HG02588 (cell line): ENCODE measurements at regions not wholly inside any gene's neighbourhood (a gene's known extent, or its start where the extent isn't known, plus 50 kb on each side); places are given as distances from the start of the nearest gene placed in this dataset.

Experiments used
- ATAC-seq: cut with Tn5 transposase; IDR thresholded peaks from one replicate; pipeline ENCODE4 v1.9.1; 2021; ENCODE audit warnings: mild to moderate bottlenecking, moderate library complexity; ENCODE audit not compliant: unreplicated experiment

DNA sequence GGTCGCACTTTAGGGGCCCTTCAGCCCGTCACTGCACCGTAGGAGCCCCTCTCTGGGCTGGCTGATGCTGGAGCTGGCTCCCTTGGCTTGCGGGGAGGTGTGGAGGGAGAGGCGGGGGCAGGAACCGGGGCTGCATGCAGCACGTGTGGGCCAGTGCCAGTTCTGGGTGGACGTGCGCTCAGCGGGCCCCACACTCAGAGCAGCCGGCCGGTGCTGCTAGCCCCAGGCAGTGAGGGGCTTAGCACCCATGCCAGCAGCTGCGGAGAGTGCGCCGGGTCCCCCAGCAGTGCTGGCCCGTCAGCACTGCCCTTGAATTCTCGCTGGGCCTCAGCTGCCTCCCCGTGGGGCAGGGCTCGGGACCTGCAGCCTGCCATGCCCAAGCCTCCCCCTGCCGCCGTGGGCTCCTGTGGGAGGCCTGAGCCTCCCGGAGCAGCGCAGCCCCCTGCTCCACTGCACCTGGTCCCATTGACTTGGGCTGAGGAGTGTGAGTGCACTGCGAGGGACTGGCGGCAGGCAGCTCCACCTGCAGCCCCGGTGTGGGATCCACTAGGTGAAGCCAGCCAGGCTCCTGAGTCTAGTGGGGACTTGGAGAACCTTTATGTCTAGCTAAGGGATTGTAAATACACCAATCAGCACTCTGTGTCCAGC, 108.8 kb upstream of the RASGEF1B start:
- ATAC-seq, result no peak

DNA sequence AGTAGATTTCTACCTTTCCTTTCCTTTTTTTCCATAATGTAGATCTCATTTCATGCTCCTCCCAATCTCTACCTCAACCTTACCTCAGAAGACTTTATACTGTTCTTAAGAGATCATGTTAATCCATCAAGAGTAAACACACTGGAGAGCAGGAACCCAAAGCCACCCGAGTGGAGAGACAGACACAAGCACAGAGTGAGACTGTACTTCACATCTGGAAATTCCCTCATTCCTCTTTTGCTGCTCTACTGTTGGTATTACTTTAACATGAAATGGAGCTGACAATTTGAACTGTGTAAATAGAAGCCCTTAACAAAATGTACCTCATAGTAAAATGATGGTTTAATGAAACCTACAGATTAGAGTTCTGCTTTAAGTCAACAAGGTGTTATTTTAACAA, 105.7 kb upstream of the RASGEF1B start:
- ATAC-seq, result no peak

DNA sequence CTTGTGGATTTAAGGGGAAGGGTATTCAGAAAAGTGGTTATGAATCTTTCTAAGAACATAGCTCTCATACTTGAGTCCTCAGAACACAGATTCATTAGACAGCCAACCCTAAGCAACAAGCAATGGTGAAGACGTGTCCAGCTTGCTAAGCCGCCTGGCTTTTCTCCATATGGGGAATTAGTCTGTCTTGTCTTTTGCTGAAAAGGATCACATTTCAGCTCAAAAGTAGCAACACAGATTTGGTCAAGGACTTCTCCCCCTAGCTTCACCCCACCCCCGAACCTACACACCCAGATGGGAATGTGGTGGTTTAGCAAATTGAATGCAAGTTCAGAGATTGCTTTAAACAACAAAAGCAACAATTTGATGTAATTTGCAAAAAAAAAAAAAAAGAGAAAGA, 103.3 kb upstream of the RASGEF1B start:
- no peak for ATAC-seq

DNA sequence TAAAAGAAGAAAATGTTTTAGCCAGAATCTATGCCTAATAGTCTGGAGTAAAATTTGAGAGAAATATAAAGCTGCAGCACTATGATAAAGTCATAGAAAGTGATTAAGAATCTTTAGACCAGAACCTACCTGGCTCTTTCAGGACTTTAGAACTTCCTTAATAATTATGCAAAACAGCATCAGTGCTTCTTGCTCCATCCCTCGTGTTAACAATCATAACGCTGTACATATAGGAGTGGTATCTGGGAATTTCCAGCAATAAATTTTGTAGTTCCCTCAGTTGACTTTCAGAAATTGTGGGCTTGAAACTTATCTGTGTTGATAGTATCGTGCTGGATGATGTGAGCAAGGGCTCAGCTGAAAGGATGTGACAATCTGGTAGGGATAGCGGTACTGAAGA, 102.1 kb upstream of the RASGEF1B start:
- no peak for ATAC-seq

DNA sequence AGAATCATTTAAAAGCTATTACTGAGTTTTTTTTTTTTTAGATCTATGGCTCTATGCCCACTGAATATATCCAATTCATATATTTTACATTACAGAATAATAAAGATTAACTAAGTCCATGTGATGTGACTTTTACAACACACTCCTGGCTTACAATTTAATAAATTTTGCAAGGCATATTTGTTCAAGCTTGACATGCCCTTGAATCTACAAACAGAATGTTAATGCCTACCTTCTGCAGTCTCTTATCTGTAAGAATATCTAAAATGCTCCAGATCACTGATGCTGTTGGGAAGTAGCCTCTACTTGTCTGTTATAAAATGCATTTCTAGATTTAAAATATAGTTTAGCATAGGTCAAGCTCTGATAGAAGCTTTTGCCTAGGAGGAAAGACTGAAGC, 100.7 kb upstream of the RASGEF1B start:
- no peak for ATAC-seq

DNA sequence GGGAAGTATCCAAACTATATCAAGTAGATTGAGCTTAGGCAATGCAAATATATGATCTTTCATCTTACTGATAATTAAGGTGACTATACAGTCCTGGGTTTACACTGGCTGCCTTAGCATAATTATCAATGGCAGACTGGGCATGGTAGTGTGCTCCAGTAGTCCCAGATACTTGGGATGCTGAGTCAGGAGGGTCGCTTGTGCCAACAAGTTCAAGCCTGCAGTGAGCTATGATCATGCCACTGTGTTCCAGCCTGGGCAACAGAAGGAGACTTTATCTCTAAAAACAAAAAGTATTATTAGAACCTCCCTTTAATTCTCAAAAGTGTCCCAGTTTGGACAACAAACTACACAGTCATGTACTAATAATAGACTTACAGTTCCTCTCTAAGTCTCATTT, 99.4 kb upstream of the RASGEF1B start:
- ATAC-seq, result no peak

DNA sequence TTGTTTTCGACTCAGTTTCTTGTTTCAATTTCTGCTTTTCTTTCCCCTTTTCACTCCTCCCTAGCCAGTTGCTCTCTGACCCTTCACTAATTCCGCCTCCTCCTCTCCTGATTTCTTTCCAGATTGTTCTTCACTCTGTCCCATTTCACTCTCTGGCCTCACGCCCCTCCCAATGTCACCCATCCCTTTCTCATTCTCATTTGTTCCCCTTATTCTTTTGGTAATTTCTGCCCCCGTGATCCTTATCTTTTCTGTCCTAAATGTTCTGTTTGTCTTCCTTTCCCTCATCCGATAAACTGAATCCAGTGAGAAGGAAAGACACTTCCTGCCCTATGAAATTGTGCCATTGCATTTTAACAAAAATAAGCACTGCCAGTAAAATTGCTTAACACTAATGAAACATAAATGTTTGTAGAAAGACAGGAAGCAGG, 94.5 kb upstream of the RASGEF1B start:
- no peak for ATAC-seq

DNA sequence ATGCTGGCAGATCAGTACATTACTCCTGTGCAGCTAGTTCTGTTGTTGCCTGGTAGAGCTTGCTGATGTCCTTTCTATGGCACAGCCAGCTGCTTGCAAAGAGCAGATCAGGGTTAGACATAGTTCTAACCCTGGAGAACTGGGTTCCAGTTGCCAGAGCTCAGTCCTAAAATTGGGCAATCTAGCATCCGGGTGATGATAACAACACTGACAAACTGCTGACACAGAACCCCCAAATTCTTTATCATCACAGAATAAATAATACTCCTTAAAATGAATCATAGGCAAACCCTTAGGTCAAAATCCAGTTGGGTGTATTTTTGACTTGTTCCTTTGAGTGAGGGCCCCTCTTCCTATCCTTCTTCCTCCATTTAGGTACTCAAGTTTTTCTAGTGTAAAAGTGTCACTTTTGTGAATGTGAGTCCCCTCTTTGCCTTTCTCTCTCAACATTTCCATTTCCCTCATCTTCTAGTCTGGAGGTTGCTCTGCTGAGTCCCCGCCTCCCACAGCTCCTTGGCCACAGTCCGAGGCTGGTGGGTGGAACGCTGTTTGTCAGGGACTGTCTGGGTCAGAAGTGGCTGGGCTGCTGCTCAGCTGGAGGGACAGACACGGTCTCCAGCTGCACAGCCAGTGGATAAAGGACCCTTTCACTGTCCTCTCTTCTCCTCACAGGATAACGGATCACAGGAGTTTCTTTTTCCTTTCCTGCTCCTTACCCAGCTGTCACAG, 93.6 kb upstream of the RASGEF1B start:
- no peak for ATAC-seq

DNA sequence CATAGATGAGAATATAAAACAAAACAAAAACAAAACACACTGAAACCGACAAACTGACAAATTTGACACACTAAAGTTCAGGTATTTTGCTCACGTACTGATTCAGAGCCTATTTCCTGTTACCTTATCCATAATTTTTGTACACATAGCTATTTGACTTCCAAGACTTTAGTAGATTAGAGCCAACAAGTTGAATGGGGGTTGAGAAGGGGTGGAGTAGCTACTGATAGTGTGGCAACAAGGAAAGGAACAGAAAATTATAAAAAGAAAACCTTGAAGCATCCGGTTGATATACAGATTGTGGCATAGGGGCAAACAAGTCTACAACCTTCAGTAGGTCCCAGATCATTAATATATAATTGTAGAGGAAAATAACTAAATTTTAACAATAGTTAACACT, 92.3 kb upstream of the RASGEF1B start:
- no peak for ATAC-seq

DNA sequence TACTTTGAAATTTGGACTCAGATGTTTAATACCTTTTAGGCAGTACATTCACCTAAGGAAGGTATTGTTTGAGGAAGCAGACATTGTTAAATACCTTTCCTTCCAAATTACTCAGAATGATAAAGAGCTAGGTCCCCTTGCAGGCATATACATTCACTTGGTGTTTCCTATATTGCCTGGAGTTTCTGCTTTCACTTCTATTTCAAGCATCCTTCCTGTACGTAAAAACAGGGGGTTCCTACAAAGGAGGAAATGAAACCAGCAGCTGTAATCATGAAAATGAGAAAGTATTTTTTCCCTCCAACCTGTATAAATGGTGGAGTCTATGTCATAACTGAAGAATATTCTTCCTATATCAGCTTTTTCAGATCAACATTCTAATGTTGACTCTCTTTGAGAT, 90.4 kb upstream of the RASGEF1B start:
- ATAC-seq, result peak; percentile 98

DNA sequence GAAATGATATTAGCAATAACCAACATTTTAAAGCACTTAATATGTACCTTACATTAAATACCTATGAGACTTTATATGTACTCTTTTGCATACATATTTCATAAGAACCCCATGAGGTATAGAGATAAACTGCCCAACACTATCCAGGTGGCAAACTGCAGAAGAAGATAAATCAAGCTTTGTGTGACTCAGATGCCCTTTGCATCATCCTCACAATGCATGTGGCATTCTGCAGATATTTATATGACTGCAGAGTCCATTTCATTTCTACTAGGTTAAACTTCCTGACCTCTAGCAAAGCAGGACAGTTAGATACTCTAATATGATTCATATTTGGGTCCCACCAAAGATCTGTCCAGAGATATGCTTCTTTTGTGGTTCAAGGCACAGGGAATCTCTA, 85.6 kb upstream of the RASGEF1B start:
- ATAC-seq, result no peak

DNA sequence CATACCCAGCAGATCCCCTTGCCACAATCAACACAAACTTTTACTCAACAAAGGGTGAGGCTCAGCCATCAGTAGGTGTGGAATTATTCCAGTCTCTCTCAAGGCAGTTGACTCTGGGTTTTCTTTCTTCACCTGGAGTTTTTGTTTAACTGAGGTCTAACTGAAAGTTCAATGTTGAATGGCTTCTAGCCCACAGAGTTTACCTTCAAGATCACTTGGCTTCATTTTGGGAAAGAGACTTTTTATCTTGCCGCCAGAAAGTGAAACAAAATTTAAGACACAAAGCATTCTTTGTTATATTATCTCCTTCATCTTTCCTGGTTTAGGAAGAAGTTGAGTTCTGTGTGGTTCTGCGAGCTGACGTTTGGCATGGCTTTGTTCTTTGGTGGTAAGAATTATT, 83.8 kb upstream of the RASGEF1B start:
- no peak for ATAC-seq

DNA sequence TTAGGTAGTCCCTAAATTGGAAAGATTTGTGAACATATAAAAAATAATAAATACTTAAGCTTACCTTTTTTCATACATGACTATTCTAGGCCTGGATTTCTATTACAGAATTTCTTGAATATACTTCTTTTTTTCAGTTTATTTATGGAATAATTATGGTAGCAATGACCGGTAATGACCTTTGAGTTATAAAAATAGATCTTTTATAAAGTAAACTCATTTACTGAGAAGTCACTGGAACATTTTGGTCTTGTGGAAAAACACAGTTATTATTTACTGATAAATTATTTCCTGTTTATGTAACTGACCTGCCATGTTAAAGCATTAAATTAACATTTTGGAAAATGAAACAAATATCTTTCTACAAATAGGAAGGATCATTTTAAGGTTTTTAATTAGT, 80.4 kb upstream of the RASGEF1B start:
- no peak for ATAC-seq

DNA sequence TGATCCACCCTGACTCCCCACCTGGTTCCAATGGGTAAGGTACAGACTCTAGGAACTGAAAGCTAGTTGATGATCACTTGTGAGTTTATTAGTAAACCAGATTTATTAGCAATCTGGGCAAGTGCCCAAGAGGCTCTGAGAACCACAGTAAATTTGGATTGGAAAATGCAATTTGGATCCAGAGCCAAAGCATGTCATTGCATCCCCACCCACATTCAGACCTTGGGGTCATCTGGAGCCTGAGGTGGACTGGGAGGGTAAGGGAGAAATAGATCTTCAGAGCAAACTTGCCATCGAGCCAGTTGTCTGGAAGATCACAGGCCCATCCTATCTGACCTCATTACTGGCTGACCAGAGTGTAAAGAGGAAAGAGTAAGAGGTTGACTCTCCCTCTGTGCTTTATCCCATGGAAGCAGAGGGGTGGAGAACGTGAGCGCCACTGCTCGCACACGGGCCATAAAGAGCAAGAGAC, 78.7 kb upstream of the RASGEF1B start:
- ATAC-seq, result no peak

DNA sequence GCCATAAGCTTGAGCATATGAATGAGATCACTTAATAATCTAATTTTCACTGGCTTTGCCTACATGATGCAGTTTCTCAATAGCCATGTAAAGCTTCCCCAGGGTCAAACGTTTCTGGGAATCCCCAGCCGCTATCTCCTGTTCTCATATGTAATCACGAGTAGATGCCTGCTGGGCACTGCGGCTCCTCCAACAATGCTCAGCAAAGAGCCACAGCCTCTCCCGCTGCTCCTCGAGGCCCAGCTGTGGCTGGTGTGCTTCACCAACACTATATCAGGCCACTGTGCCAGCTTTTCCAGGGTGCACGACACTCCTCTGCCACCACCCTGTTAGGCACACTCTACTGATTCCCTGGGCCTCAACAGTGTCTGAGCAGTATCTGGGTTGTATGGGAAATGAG, 78.3 kb upstream of the RASGEF1B start:
- no peak for ATAC-seq

DNA sequence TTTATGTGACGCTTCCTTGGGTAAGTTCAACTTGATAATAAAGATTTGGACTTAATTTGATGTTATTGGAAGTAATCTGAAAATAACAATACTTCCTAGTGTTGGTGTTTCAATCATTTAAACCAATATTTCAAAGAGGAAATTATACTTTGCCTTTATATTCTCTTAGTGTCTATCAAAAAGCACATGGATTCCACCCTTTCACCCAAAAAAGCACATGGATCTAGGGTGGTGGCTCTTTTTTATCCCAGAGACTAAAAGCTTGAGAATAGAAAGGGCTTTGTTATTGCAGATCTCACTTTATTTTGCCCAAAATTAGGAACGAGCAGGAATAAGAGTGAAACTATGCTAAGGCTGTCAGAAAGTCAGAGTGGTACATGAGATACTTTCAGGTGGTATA, 75.1 kb upstream of the RASGEF1B start:
- no peak for ATAC-seq

DNA sequence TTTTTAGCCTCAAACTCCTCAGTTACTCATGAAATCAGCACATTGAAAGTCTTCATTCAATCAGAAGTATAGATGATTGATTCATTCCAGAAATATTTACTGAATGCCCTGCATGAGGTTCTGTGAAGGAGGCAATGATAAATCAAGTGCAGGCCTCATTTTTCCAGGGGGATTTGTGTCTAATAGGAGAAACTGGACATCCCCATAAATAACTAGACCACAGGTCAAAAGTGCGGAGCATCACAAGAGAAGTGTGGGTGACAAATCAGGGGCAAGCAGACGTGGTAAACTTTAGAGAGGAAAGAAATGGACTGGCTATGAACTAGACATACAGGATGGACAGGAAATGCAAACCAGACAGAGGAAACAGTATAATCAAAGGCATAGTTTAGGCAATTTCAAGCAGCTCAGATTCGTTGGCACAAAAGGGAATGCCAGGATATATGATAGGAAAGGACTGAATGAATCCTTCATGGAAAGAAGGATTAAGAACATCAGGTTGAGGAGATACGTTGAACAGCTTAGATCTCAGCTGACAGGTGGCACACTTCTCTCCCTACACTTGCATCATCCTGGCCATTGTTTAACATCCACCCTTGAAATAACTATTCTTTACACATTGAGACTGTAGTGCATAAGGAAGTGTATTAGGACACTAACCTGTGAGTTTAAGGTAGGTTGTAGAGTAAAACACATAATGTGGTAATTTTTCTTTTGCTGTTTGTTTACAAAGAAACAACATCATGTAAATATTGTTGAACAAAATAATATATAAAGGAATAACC, 69.6 kb upstream of the RASGEF1B start:
- no peak for ATAC-seq

DNA sequence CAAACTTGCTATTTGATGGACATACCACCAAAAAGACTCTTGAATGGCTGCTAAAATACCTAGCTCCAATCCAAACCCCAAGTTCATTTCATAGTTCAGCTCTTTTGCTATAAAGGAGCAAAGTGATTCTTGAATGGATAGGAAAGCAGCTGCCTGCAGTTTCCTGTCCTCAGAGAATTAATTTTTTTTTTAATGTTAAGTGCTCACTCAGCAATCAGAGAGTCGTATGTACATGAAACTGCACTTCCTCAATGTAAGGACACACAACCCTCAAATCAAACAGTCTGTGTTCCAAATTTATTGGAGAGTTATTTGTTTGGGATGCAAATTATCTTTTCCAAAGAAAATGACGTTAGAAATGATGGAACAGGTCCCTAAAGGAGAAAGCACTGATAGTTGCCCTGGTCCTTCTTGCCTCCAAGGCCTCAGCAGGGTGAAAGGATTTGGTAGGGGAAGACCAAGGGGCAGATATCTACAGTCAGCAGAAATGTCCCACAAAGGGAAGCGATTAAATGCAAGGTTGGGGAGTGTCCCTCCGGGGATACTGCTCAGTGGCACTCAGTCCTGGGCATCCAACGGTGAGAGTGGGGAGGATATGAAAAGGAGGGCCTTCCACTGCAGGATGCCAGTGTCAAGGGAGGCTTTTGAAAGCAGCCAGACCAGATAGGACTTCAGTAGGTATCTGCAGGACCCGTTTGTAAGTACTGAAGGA, 67.2 kb upstream of the RASGEF1B start:
- ATAC-seq, result no peak

DNA sequence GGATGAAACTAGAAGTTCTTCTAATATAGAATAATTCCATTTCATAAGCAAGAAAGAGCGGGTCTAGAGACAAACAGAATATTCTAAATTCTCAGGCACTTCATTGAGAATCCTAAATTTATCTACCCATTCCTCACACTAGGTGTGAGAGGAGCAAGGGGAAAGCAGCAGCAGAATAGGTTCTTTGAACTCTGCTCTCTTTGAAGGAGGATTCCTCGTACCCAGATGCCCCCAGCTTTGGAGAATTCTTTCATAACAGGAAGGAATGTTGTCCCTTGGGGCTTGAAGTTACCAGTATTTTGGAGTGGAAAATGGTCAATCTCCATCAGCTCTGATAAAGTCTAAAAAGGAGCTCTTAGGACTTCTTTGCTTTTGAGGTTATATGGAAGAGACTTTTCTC, 59.7 kb upstream of the RASGEF1B start:
- no peak for ATAC-seq

DNA sequence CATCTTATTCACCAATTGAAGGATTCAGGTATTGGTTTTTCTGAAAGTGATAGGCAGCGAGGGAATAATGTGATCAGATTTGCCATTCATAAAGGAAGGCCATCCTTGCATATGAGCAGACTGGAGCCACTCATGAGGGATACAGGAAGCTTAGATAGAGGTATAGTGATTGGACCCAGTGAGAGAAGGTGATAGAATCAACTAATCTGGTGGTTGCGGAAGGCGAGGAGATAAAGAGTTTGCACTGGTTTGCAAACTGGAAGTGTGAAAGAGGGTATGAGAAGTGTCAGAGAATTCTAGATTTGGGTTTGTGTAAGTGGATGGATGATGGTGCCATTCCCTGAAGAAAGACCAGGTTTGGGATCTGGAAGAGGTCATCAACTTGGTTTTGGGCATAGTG, 57.3 kb upstream of the RASGEF1B start:
- ATAC-seq, result no peak

DNA sequence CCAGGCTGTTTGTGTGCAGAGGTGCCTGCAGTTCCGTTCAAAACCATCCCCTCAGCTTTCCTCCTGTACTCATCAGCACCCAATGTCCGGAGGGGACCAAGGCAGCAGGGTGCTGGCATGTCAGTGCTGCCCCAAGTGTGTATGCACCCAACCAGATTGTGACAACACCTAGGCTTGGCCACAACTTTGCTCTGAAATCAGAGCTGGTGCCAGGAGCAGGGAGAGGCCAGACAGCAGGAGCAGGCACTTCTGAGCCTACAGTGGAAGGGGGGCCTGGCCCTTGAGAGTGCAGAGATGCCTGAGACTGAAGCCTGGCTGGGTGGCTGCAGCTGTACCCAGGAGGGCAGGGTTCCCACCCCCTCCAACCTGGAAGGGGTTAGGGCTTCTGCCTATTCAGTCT, 56.5 kb upstream of the RASGEF1B start:
- ATAC-seq, result no peak
